OCI-LY1 (cell line): ENCODE measurements at regions not wholly inside any gene's neighbourhood (a gene's known extent, or its start where the extent isn't known, plus 50 kb on each side); places are given as distances from the start of the nearest gene placed in this dataset.

Experiments
- H2AFZ ChIP-seq: fragments of 200-600 bp; sonication (generic), shearing (Covaris generic); 2 replicates; pipeline ENCODE4 v1.6.0; 2014; ENCODE audit warnings: antibody characterized with exemption, mild to moderate bottlenecking, low read length
- H3F3A ChIP-seq: fragments of 200-600 bp; sonication (generic), shearing (Covaris generic); 2 replicates; pipeline ENCODE4 v1.6.0; 2014; ENCODE audit warnings: mild to moderate bottlenecking, antibody characterized with exemption, low read length, moderate library complexity; ENCODE audit not compliant: insufficient read depth
- H3K27ac ChIP-seq: fragments of 200-600 bp; sonication (generic); 2 replicates; pipeline ENCODE4 v1.5.1; 2014; ENCODE audit warnings: low read length, mixed run types, mild to moderate bottlenecking, low read depth; ENCODE audit not compliant: poor library complexity, severe bottlenecking
- H3K27me3 ChIP-seq: fragments of 200-600 bp; sonication (generic); 2 replicates; pipeline ENCODE4 v1.6.0; 2014; ENCODE audit warnings: antibody characterized with exemption, mild to moderate bottlenecking, low read length, moderate library complexity; ENCODE audit not compliant: insufficient read depth
- H3K36me3 ChIP-seq: fragments of 200-600 bp; sonication (generic); 2 replicates; pipeline ENCODE4 v1.6.1; 2014; ENCODE audit warnings: mild to moderate bottlenecking, antibody characterized with exemption, low read length, moderate library complexity, mixed read lengths; ENCODE audit not compliant: insufficient read depth
- H3K4me1 ChIP-seq: fragments of 200-600 bp; sonication (generic); 2 replicates; pipeline ENCODE4 v1.5.1; 2014; ENCODE audit warnings: mild to moderate bottlenecking, low read length, moderate library complexity; ENCODE audit not compliant: insufficient read depth, severe bottlenecking
- H3K4me2 ChIP-seq: fragments of 200-600 bp; sonication (generic), shearing (Covaris generic); 2 replicates; pipeline ENCODE4 v1.6.1; 2014; ENCODE audit warnings: low read length
- H3K4me3 ChIP-seq: fragments of 200-600 bp; sonication (generic); 2 replicates; pipeline ENCODE4 v1.5.1; 2014; ENCODE audit warnings: low read length, low read depth, mild to moderate bottlenecking, mixed read lengths; ENCODE audit not compliant: poor library complexity, severe bottlenecking
- H3K79me2 ChIP-seq: fragments of 200-600 bp; shearing (Covaris generic); 2 replicates; pipeline ENCODE4 v1.6.1; 2016; ENCODE audit warnings: mixed run types, low read length, mixed read lengths; ENCODE audit not compliant: insufficient read depth
- H3K9ac ChIP-seq: fragments of 200-600 bp; sonication (generic), shearing (Covaris generic); 2 replicates; pipeline ENCODE4 v1.6.1; 2014; ENCODE audit warnings: mild to moderate bottlenecking, low read length, mixed read lengths
- H3K9me2 ChIP-seq: fragments of 200-600 bp; sonication (generic), shearing (Covaris generic); 2 replicates; pipeline ENCODE4 v1.6.1; 2014; ENCODE audit warnings: low read depth, mild to moderate bottlenecking, low read length, mixed read lengths
- H3K9me3 ChIP-seq: fragments of 200-600 bp; shearing (Covaris generic); 2 replicates; pipeline ENCODE4 v1.6.1; 2014; ENCODE audit warnings: low read length, mixed read lengths
- H4K20me1 ChIP-seq: fragments of 200-600 bp; sonication (generic), shearing (Covaris generic); 2 replicates; pipeline ENCODE4 v1.6.0; 2016; ENCODE audit warnings: mild to moderate bottlenecking, low read length; ENCODE audit not compliant: insufficient read depth
- CTCF ChIP-seq: fragments of 200-600 bp; sonication (generic), shearing (Covaris generic); IDR thresholded peaks from 2 replicates; pipeline ENCODE4 v1.5.1; 2017; ENCODE audit warnings: mild to moderate bottlenecking, antibody characterized with exemption, low read length, moderate library complexity, mixed read lengths
- EZH2 ChIP-seq: fragments of 200-600 bp; sonication (generic), shearing (Covaris generic); IDR thresholded peaks from 2 replicates; pipeline ENCODE4 v1.8.0; 2017; ENCODE audit warnings: borderline replicate concordance, mixed run types, mild to moderate bottlenecking, antibody characterized with exemption, low read length, moderate library complexity, mixed read lengths

- Histone ChIP-seq H3F3A (no peaks in the 10 kb centered on the region), H3K9me2 (no peaks in the 10 kb centered on the region), H3K27me3 (no peaks in the 10 kb centered on the region), H3K79me2 (no peaks in the 10 kb centered on the region), H4K20me1 (no peaks in the 10 kb centered on the region), H3K9ac (no peak overlapping the region), H3K9me3 (no peaks in the 10 kb centered on the region), H2AFZ (no peak overlapping the region), H3K4me1 (no peaks in the 10 kb centered on the region), H3K4me2 (no peak overlapping the region), H3K36me3 (no peaks in the 10 kb centered on the region), H3K27ac (no peak overlapping the region), H3K4me3 (no peak overlapping the region)
- TF ChIP-seq CTCF (no peak), EZH2 (no peak)
Measured at GRCh38 chr2:146621656-146622055, 1223.2 kb upstream of the ACVR2A start.

DNA sequence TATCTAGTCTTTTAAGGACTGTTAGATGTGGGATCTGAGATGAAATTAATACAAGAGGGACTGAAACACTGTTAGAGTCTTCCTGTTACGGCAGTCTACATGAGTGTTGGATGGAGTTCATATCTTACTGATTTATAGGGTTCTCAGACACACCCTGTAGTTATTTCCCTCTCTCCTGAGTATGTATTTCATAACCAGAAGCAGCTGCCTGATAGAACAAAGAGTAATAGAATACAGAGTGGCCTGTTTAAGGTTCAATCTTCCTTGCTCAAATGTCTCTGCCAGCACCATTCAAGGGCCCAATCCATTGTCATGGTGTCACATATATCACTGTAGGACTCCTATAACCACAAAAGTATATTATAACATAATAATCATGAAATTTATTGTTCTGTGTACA, 1229.1 kb upstream of the ACVR2A start:
- Histone ChIP-seq H3F3A (no peaks in the 10 kb centered on the region), H3K4me1 (no peaks in the 10 kb centered on the region), H3K36me3 (no peaks in the 10 kb centered on the region), H3K9me3 (no peaks in the 10 kb centered on the region), H3K27ac (no peak overlapping the region), H3K4me3 (no peak overlapping the region), H3K9ac (no peak overlapping the region), H3K79me2 (no peaks in the 10 kb centered on the region), H3K27me3 (no peaks in the 10 kb centered on the region), H4K20me1 (no peaks in the 10 kb centered on the region), H3K4me2 (no peak overlapping the region), H3K9me2 (no peaks in the 10 kb centered on the region), H2AFZ (no peak overlapping the region)
- no peak for TF ChIP-seq EZH2
- no peak for TF ChIP-seq CTCF

DNA sequence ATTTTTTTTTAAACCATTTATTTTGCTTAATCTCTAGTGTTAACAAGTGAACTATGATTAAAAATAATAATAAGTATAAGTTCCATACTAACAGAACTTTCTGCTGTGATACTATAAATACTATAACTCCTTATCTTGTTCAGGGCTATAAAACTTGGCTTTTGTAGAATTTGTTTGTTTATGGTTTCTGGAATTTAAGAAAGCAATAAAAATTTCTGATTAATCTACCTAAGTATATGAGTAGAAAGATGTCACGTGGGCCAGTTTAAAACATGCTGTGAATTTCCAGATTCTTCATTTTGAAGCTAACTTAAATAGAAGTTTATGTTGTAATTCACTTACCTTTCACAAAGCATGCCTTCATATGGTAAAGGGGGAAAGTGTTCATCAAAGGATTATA, 1236.3 kb upstream of the ACVR2A start:
- H3K9me3 ChIP-seq = no peaks in the 10 kb centered on the region
- H3K27me3 ChIP-seq = no peaks in the 10 kb centered on the region
- H3K36me3 ChIP-seq = no peaks in the 10 kb centered on the region
- no peak overlapping the region for H2AFZ ChIP-seq
- no peak overlapping the region for H3K4me3 ChIP-seq
- no peak overlapping the region for H3K9ac ChIP-seq
- no peaks in the 10 kb centered on the region for H3K9me2 ChIP-seq
- H3K79me2 ChIP-seq = no peaks in the 10 kb centered on the region
- H3K4me2 ChIP-seq = no peak overlapping the region
- H3F3A ChIP-seq = no peaks in the 10 kb centered on the region
- no peak for TF ChIP-seq EZH2
- no peak for TF ChIP-seq CTCF
- H3K4me1 ChIP-seq = no peaks in the 10 kb centered on the region
- no peak overlapping the region for H3K27ac ChIP-seq
- no peaks in the 10 kb centered on the region for H4K20me1 ChIP-seq
